ENCODE measurements at regions not wholly inside any gene's neighbourhood (a gene's known extent, or its start where the extent isn't known, plus 50 kb on each side); places are given as distances from the start of the nearest gene placed in this dataset.

DNA sequence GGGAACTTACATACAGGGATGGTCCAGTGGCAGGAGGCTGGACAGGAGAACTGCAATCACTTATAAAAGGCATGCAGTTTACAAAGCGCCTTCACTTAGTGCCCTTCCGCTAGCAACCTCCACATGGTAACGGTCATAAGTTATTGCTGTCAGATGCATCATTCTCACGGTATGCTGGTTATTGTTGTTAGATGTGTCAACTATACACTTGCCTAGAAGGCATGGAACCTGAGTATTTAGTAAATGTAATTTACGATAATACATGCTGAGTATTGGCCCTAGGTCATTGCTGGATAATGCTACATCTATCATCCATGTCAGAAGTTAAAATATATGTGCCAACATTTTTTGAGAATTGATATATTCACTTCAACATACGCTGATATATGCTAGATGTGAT lies 155.1 kb upstream of the MBL2 start:
- H2BK20ac ChIP-seq (ENCODE audit: low read depth, low read length, poor library complexity, severe bottlenecking): no peak overlapping the region
- H3K4me3 Mint-ChIP-seq: no peak overlapping the region
- no peak overlapping the region for H3K18ac ChIP-seq (ENCODE audit: insufficient read length, low read depth, low read length)
- H4K8ac ChIP-seq (replicated peaks; ENCODE audit: insufficient read length, low read depth, low read length): no peak overlapping the region
- no peak overlapping the region for H4K5ac ChIP-seq (ENCODE audit: insufficient read length, low read depth, low read length)
- no peak overlapping the region for H3T11ph ChIP-seq (ENCODE audit: low read length)
- H2BK5ac ChIP-seq (ENCODE audit: insufficient read length, low read length): no peak overlapping the region
- H2BK120ac ChIP-seq (ENCODE audit: low read depth, low read length, poor library complexity, severe bottlenecking): no peak overlapping the region
- H3K14ac ChIP-seq (ENCODE audit: insufficient read depth, low read length): no peak overlapping the region
- H4K20me1 ChIP-seq (ENCODE audit: control insufficient read depth, insufficient read depth, insufficient read length): no peaks in the 10 kb centered on the region
- H3K4ac ChIP-seq (ENCODE audit: low read depth, low read length): no peak overlapping the region
- no peaks in the 10 kb centered on the region; the same call in 1 of the 2 replicates for H3K27me3 Mint-ChIP-seq (ENCODE audit: low read depth)
- no peak overlapping the region for H2BK15ac ChIP-seq (ENCODE audit: low read depth, low read length)
- no peaks in the 10 kb centered on the region for H3K79me2 ChIP-seq (ENCODE audit: insufficient read depth, low read length)
- no peak overlapping the region for H4K91ac ChIP-seq (ENCODE audit: insufficient read length, low read depth, low read length)
- peaks cover 0 to 9% (median 5%) of the 10 kb centered on the region in 3 experiments; a peak in 3 of 7 replicates for H3K36me3 Mint-ChIP-seq (ENCODE audit: insufficient read depth in 1 of 3, low read depth in 3 of 3)
- no peak overlapping the region for H3K27ac Mint-ChIP-seq
- no peak overlapping the region for H2AK5ac ChIP-seq (ENCODE audit: insufficient read length, low read length)
- no peak for DNase-seq
- TF ChIP-seq, protein P1, sequence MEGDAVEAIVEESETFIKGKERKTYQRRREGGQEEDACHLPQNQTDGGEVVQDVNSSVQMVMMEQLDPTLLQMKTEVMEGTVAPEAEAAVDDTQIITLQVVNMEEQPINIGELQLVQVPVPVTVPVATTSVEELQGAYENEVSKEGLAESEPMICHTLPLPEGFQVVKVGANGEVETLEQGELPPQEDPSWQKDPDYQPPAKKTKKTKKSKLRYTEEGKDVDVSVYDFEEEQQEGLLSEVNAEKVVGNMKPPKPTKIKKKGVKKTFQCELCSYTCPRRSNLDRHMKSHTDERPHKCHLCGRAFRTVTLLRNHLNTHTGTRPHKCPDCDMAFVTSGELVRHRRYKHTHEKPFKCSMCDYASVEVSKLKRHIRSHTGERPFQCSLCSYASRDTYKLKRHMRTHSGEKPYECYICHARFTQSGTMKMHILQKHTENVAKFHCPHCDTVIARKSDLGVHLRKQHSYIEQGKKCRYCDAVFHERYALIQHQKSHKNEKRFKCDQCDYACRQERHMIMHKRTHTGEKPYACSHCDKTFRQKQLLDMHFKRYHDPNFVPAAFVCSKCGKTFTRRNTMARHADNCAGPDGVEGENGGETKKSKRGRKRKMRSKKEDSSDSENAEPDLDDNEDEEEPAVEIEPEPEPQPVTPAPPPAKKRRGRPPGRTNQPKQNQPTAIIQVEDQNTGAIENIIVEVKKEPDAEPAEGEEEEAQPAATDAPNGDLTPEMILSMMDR (conservative IDR thresholded peaks at IDR 0.05): no peak
- no peak overlapping the region for H3K23ac ChIP-seq (ENCODE audit: insufficient read length, low read depth, low read length)
- no peaks in the 10 kb centered on the region for H3K4me1 ChIP-seq (ENCODE audit: insufficient read depth, low read length)
- no peak overlapping the region for H2AFZ ChIP-seq (ENCODE audit: low read length)
- no peak overlapping the region for H3K9ac ChIP-seq (ENCODE audit: extremely low read depth, insufficient read length, low read length)
- H3K79me1 ChIP-seq (ENCODE audit: insufficient read depth, low read depth, low read length, poor library complexity, severe bottlenecking): no peaks in the 10 kb centered on the region
- H3K27ac ChIP-seq (ENCODE audit: insufficient read length, low read depth, low read length): no peak overlapping the region
- no CpG with 5 or more reads among the region's 6 CpGs for WGBS (ENCODE audit: extremely low coverage, insufficient read length, low lambda C conversion rate)
- H3K27me3 ChIP-seq (ENCODE audit: insufficient read depth, low read length): no peaks in the 10 kb centered on the region
- no peak overlapping the region for H2BK12ac ChIP-seq (ENCODE audit: insufficient read length, low read depth, low read length)
- peaks cover 34 to 37% of the 10 kb centered on the region in 2 experiments for H3K4me1 Mint-ChIP-seq
- no peaks in the 10 kb centered on the region for H3K23me2 ChIP-seq (ENCODE audit: insufficient read length, low read depth, low read length, poor library complexity, severe bottlenecking)
- no peak overlapping the region for H3K56ac ChIP-seq (ENCODE audit: insufficient read length, low read depth, low read length)
- H3K4me2 ChIP-seq (ENCODE audit: insufficient read depth, insufficient read length, low read length): no peak overlapping the region
- peaks cover 3 to 5% of the 10 kb centered on the region in 2 experiments; a peak in 2 of 5 replicates for H3K9me3 Mint-ChIP-seq
- H3K9me3 ChIP-seq (ENCODE audit: control insufficient read depth, low read depth, low read length): no peaks in the 10 kb centered on the region
